ENCODE measurements at regions not wholly inside any gene's neighbourhood (a gene's known extent, or its start where the extent isn't known, plus 50 kb on each side); places are given as distances from the start of the nearest gene placed in this dataset.

DNA sequence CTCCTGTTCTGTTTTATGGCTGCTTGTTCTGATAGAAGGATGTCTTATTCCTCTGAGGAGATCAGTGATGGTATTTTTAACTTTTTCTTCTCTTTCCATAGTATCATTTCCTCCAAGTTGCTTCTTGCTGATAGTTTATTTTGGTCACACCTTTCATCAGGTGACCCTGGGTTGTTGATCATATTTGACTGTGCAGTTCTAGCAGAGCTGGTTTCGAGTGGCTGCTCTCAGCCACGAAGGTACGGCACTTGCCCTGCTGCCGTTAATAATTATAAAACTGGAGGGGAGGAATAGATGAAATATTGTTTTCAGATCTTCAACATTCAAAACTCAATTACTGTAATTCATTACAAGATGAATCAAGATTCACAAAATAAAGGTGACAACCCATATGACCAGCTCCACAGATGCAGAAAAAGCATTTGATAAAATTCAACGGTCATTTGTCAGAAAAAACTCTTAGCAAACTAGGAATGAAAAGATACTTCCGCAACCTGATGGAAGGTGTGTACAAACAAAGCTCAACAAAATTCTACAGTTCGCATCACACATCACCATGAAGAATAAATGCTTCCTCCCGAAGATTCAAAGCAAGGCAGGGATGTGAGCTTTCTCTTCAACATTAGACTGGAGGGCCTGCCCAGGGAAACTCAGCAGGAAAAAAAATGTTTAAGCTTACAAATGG, 59.2 kb upstream of the RTL6 start:
- DNase-seq (ENCODE audit: low read depth in 1 of 2, low spot score in 1 of 2): no peak
- Histone ChIP-seq H3K4me3 (replicated peaks; ENCODE audit: insufficient read depth, low read length) (no peak overlapping the region), H3K27me3 (ENCODE audit: insufficient read depth, poor library complexity, severe bottlenecking) (peaks cover 3% of the 10 kb centered on the region), H3K27ac (replicated peaks) (no peak overlapping the region)
- TF ChIP-seq SPI1 (IDR thresholded peaks at IDR 0.05; ENCODE audit: borderline replicate concordance, low read depth) (no peak), POLR2AphosphoS5 (IDR thresholded peaks at IDR 0.05; ENCODE audit: low read depth) (no peak), GABPA (IDR thresholded peaks at IDR 0.05; ENCODE audit: low read depth) (no peak)
- TF ChIP-seq, protein P1, sequence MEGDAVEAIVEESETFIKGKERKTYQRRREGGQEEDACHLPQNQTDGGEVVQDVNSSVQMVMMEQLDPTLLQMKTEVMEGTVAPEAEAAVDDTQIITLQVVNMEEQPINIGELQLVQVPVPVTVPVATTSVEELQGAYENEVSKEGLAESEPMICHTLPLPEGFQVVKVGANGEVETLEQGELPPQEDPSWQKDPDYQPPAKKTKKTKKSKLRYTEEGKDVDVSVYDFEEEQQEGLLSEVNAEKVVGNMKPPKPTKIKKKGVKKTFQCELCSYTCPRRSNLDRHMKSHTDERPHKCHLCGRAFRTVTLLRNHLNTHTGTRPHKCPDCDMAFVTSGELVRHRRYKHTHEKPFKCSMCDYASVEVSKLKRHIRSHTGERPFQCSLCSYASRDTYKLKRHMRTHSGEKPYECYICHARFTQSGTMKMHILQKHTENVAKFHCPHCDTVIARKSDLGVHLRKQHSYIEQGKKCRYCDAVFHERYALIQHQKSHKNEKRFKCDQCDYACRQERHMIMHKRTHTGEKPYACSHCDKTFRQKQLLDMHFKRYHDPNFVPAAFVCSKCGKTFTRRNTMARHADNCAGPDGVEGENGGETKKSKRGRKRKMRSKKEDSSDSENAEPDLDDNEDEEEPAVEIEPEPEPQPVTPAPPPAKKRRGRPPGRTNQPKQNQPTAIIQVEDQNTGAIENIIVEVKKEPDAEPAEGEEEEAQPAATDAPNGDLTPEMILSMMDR (IDR thresholded peaks at IDR 0.05; ENCODE audit: insufficient read depth, low read length): no peak
- TF ChIP-seq, protein P2, sequence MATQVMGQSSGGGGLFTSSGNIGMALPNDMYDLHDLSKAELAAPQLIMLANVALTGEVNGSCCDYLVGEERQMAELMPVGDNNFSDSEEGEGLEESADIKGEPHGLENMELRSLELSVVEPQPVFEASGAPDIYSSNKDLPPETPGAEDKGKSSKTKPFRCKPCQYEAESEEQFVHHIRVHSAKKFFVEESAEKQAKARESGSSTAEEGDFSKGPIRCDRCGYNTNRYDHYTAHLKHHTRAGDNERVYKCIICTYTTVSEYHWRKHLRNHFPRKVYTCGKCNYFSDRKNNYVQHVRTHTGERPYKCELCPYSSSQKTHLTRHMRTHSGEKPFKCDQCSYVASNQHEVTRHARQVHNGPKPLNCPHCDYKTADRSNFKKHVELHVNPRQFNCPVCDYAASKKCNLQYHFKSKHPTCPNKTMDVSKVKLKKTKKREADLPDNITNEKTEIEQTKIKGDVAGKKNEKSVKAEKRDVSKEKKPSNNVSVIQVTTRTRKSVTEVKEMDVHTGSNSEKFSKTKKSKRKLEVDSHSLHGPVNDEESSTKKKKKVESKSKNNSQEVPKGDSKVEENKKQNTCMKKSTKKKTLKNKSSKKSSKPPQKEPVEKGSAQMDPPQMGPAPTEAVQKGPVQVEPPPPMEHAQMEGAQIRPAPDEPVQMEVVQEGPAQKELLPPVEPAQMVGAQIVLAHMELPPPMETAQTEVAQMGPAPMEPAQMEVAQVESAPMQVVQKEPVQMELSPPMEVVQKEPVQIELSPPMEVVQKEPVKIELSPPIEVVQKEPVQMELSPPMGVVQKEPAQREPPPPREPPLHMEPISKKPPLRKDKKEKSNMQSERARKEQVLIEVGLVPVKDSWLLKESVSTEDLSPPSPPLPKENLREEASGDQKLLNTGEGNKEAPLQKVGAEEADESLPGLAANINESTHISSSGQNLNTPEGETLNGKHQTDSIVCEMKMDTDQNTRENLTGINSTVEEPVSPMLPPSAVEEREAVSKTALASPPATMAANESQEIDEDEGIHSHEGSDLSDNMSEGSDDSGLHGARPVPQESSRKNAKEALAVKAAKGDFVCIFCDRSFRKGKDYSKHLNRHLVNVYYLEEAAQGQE (IDR thresholded peaks at IDR 0.05; ENCODE audit: insufficient replicate concordance, low read depth): no peak

DNA sequence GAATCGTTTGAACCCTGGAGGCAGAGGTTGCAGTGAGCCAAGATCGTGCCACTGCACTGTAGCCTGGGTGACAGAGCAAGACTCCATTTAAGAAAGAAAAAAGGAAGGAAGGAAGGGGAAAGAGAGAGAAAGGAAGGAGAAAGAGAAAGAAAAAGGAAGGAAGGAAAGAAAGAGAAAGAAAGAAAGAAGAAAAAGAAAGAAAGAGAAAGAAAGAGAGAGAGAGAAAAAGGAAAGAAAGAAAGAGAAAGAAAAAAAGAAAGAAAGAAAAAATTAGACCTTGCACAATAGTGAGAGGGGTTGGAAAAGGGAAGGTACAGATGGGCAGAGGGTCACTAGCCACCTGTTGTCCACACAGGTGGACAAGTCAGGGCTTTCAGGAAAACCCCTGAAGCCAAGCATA, 57.6 kb upstream of the RTL6 start:
- no peak for DNase-seq (ENCODE audit: low read depth in 1 of 2, low spot score in 1 of 2)
- peaks cover 3% of the 10 kb centered on the region for H3K27me3 ChIP-seq (ENCODE audit: insufficient read depth, poor library complexity, severe bottlenecking)
- H3K4me3 ChIP-seq (replicated peaks; ENCODE audit: insufficient read depth, low read length): no peak overlapping the region
- TF ChIP-seq, protein P1 (IDR thresholded peaks at IDR 0.05; ENCODE audit: insufficient read depth, low read length): no peak
- TF ChIP-seq SPI1 (IDR thresholded peaks at IDR 0.05; ENCODE audit: borderline replicate concordance, low read depth): no peak
- no peak for TF ChIP-seq GABPA (IDR thresholded peaks at IDR 0.05; ENCODE audit: low read depth)
- no peak for TF ChIP-seq POLR2AphosphoS5 (IDR thresholded peaks at IDR 0.05; ENCODE audit: low read depth)
- TF ChIP-seq, protein P2 (IDR thresholded peaks at IDR 0.05; ENCODE audit: insufficient replicate concordance, low read depth): no peak
- H3K27ac ChIP-seq (replicated peaks): no peak overlapping the region

DNA sequence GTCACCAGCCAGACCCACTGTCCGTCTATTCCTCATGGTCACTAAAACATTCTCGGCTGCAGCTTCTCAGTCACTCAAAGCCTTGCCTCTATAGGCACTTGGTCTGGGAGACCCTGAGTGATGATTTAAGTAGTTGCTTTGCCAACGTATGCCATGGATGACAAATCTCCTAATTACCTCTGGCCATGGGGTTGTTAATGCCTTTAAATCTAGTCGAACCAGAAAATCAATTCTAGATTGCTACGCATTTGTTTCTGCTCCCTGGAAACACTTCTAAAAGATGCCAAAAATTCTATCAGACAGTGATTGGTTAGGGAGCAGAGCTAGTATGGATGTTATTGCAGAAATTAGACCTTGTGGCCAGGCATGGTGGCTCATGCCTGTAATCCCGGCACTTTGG, 57.0 kb upstream of the RTL6 start:
- Histone ChIP-seq H3K27ac (replicated peaks) (no peak overlapping the region), H3K27me3 (ENCODE audit: insufficient read depth, poor library complexity, severe bottlenecking) (no peaks in the 10 kb centered on the region), H3K4me3 (replicated peaks; ENCODE audit: insufficient read depth, low read length) (no peak overlapping the region)
- TF ChIP-seq SPI1 (IDR thresholded peaks at IDR 0.05; ENCODE audit: borderline replicate concordance, low read depth): no peak
- TF ChIP-seq, protein P2 (IDR thresholded peaks at IDR 0.05; ENCODE audit: insufficient replicate concordance, low read depth): no peak
- TF ChIP-seq, protein P1 (IDR thresholded peaks at IDR 0.05; ENCODE audit: insufficient read depth, low read length): no peak
- no peak for TF ChIP-seq GABPA (IDR thresholded peaks at IDR 0.05; ENCODE audit: low read depth)
- TF ChIP-seq POLR2AphosphoS5 (IDR thresholded peaks at IDR 0.05; ENCODE audit: low read depth): no peak
- DNase-seq (ENCODE audit: low read depth in 1 of 2, low spot score in 1 of 2): no peak

All from HL-60 (cell line).